Gastroesophageal sphincter (tissue), 3 donors: ENCODE measurements at regions not wholly inside any gene's neighbourhood (a gene's known extent, or its start where the extent isn't known, plus 50 kb on each side); places are given as distances from the start of the nearest gene placed in this dataset.

ENCODE experiments used
- EP300 ChIP-seq: sonication (generic); formaldehyde crosslinking; IDR thresholded peaks from one replicate; pipeline ENCODE4 v1.6.1; 2017; ENCODE audit warnings: antibody characterized with exemption, mild to moderate bottlenecking
- POLR2A ChIP-seq, 2 donors: fragments of 450-650 bp; IDR thresholded peaks; one replicate each; pipeline ENCODE4 v1.6.1; 2017; ENCODE audit warnings: antibody characterized with exemption in 2 of 2, mild to moderate bottlenecking in 2 of 2, moderate library complexity in 1 of 2
- TF ChIP-seq, protein P1 (sequence below), 4 experiments: fragments of 200-600 bp in 2 of 4; fragments of 450-650 bp in 2 of 4; sonication (generic) in 1 of 4; IDR thresholded peaks; one replicate each; pipeline ENCODE4 v1.5.1; 2017 to 2019; ENCODE audit warnings: antibody characterized with exemption in 4 of 4, mild to moderate bottlenecking in 2 of 4, moderate library complexity in 2 of 4

DNA sequence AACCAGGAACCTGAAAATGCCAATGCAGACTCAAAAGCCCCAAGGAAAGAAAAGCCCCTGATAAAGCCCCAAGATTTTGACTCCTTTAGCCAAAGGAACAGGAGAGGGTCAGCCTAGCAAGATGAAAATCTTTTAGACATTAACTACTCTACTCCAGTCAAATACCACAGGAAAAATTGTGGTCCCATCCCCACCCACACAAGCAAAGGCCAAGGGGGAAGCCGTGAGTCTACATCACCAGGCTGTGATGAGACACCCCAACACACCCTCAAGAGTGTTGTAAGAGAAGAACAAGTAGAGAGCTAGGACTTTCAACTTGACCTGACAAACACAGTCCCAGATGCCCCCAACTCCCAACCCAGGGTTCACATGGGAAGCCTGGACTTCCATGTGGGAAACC is 192.8 kb upstream of the NR5A2 start:
- TF ChIP-seq, protein P1, sequence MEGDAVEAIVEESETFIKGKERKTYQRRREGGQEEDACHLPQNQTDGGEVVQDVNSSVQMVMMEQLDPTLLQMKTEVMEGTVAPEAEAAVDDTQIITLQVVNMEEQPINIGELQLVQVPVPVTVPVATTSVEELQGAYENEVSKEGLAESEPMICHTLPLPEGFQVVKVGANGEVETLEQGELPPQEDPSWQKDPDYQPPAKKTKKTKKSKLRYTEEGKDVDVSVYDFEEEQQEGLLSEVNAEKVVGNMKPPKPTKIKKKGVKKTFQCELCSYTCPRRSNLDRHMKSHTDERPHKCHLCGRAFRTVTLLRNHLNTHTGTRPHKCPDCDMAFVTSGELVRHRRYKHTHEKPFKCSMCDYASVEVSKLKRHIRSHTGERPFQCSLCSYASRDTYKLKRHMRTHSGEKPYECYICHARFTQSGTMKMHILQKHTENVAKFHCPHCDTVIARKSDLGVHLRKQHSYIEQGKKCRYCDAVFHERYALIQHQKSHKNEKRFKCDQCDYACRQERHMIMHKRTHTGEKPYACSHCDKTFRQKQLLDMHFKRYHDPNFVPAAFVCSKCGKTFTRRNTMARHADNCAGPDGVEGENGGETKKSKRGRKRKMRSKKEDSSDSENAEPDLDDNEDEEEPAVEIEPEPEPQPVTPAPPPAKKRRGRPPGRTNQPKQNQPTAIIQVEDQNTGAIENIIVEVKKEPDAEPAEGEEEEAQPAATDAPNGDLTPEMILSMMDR (IDR thresholded peaks at IDR 0.05), result no peak
- TF ChIP-seq POLR2A (IDR thresholded peaks at IDR 0.05) (no peak), EP300 (no peak)
